Small intestine (tissue), 7 donors: ENCODE measurements at regions not wholly inside any gene's neighbourhood (a gene's known extent, or its start where the extent isn't known, plus 50 kb on each side); places are given as distances from the start of the nearest gene placed in this dataset.

Experiments used
- DNase-seq, 2 donors: peaks; one replicate each; pipeline versions ENCODE4 v3.0.0 to v3.0.0-alpha.2; 2013
- FAIRE-seq: peaks from 2 replicates; lab custom pipeline; 2012; peaks lifted over from hg19 to GRCh38; lab: Jason Lieb, UNC
- H3K27ac ChIP-seq, 3 donors: one replicate each; pipeline ENCODE4 v1.5.1; 2013; ENCODE audit warnings: low read length in 2 of 3, mild to moderate bottlenecking in 2 of 3, control low read depth in 1 of 3, inconsistent platforms in 1 of 3, low read depth in 1 of 3, moderate library complexity in 1 of 3
- H3K27me3 ChIP-seq, 3 donors: one replicate each; pipeline ENCODE4 v1.6.1; 2013; ENCODE audit warnings: low read length in 3 of 3, inconsistent platforms in 1 of 3; ENCODE audit not compliant: control insufficient read depth in 3 of 3, insufficient read depth in 3 of 3
- H3K36me3 ChIP-seq, 3 donors: one replicate each; pipeline ENCODE4 v1.6.1; 2013; ENCODE audit warnings: low read length in 3 of 3, inconsistent platforms in 1 of 3, low read depth in 1 of 3, mild to moderate bottlenecking in 1 of 3, moderate library complexity in 1 of 3; ENCODE audit not compliant: control insufficient read depth in 3 of 3, insufficient read depth in 2 of 3
- H3K4me1 ChIP-seq, 3 donors: one replicate each; pipeline ENCODE4 v1.6.1; 2013; ENCODE audit warnings: low read length in 2 of 3, inconsistent platforms in 1 of 3, low read depth in 1 of 3, mild to moderate bottlenecking in 1 of 3, moderate library complexity in 1 of 3; ENCODE audit not compliant: control insufficient read depth in 3 of 3, insufficient read depth in 2 of 3
- H3K4me3 ChIP-seq, 3 donors: one replicate each; pipeline ENCODE4 v1.5.1; 2013; ENCODE audit warnings: low read length in 3 of 3, control low read depth in 1 of 3, inconsistent platforms in 1 of 3, low read depth in 1 of 3, mild to moderate bottlenecking in 1 of 3, moderate library complexity in 1 of 3
- H3K9me3 ChIP-seq, 2 donors: one replicate each; pipeline ENCODE4 v1.6.1; 2013; ENCODE audit warnings: low read depth in 1 of 2, low read length in 1 of 2; ENCODE audit not compliant: control insufficient read depth in 2 of 2, insufficient read depth in 1 of 2
- WGBS, 3 donors: extraction: QIAGEN DNeasy Blood & Tissue Kit; methylation state at CpG; one replicate each; pipeline ENCODE4 v1.1.7; 2013; 5-methylcytosine and 5-hydroxymethylcytosine counted together
- donor health status: healthy with polysubstance abuse.
- donor health status: control.
- donor health status: control.
- donor health status: Bipolar disorder and iron deficiency.
- donor health status: healthy.

GRCh38 chr10:47225219-47225927 lies 74.6 kb upstream of the GDF10 start:
- WGBS, 3 donors = 64 to 75% (median 66%) methylated on average over 8 of the region's 8 CpGs
- no peak overlapping the region for H3K27ac ChIP-seq
- H3K9me3 ChIP-seq = no peaks in the 10 kb centered on the region
- no peak overlapping the region for H3K4me3 ChIP-seq
- FAIRE-seq = no peak
- DNase-seq = no peak
- H3K36me3 ChIP-seq = no peaks in the 10 kb centered on the region
- H3K4me1 ChIP-seq = no peaks in the 10 kb centered on the region
- peaks cover 0 to 3% (median 0%) of the 10 kb centered on the region in 3 donors for H3K27me3 ChIP-seq

GRCh38 chr10:47225928-47226645 lies 73.9 kb upstream of the GDF10 start:
- DNase-seq (no peak), FAIRE-seq (no peak)
- H3K27me3 ChIP-seq = peaks cover 0 to 3% (median 0%) of the 10 kb centered on the region in 3 donors
- 80 to 96% (median 90%) methylated on average over 8 of the region's 8 CpGs for WGBS, 3 donors
- H3K9me3 ChIP-seq = no peaks in the 10 kb centered on the region
- no peaks in the 10 kb centered on the region for H3K4me1 ChIP-seq
- no peaks in the 10 kb centered on the region for H3K36me3 ChIP-seq
- H3K27ac ChIP-seq = no peak overlapping the region
- H3K4me3 ChIP-seq = no peak overlapping the region

DNA sequence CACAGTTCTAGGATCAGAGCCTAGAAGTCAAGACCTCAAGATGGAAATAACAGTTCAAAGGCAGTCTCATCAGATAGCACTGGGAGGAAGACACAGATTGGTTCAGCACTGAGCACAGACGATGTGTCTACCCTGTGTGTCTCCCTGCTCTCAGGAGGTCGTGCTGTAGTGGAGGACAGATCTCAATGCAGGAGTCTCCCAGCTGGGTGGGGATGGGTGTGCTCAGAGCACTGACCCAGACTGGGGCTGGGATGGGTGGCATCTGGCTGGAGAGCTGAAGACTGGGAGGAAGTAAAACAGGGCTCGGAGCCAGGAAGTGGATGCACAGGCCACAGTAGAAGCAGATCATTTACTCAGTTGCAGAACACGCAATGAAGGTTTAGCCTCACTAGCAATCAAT lies 69.5 kb upstream of the GDF10 start:
- Histone ChIP-seq H3K36me3 (no peaks in the 10 kb centered on the region), H3K27ac (no peak overlapping the region), H3K4me1 (no peaks in the 10 kb centered on the region), H3K4me3 (no peak overlapping the region), H3K9me3 (no peaks in the 10 kb centered on the region), H3K27me3 (no peaks in the 10 kb centered on the region)
- DNase-seq (no peak), FAIRE-seq (no peak)
- WGBS, 3 donors = 61 to 68% (median 62%) methylated on average over 4 of the region's 4 CpGs

- H3K4me3 ChIP-seq = no peak overlapping the region
- H3K4me1 ChIP-seq = no peaks in the 10 kb centered on the region
- no peak overlapping the region for H3K27ac ChIP-seq
- DNase-seq (no peak), FAIRE-seq (no peak)
- H3K9me3 ChIP-seq = no peaks in the 10 kb centered on the region
- H3K36me3 ChIP-seq = no peaks in the 10 kb centered on the region
- H3K27me3 ChIP-seq = no peaks in the 10 kb centered on the region
Measured at GRCh38 chr10:47230957-47231356, 69.0 kb upstream of the GDF10 start.

- Histone ChIP-seq H3K27ac (no peak overlapping the region), H3K36me3 (no peaks in the 10 kb centered on the region), H3K4me3 (no peak overlapping the region), H3K9me3 (no peaks in the 10 kb centered on the region), H3K27me3 (no peaks in the 10 kb centered on the region), H3K4me1 (no peaks in the 10 kb centered on the region)
- DNase-seq (no peak), FAIRE-seq (no peak)
- WGBS, 3 donors = 73 to 84% (median 82%) methylated on average over 2 of the region's 2 CpGs
Measured at GRCh38 chr10:47231414-47231813, 68.6 kb upstream of the GDF10 start.

DNA sequence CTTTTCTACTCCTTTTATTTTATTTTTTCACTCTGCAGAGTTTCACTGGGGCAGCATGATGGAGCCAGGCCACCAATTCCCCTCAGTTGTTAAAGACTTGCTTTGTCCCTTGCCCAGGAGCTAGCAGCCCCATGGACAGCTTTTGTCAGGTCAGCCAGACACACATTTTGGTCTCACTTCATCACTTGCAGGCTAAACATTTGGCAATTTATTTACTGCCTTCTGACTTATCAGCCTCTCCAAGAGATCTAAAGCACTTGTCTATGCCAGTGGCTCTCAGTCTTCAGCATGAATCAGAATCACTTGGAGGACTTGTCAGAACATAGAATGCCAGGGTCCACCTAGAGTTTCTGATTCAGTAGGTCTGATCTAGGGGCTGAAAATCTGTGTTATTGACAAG lies 66.4 kb upstream of the GDF10 start:
- H3K9me3 ChIP-seq = no peaks in the 10 kb centered on the region
- DNase-seq (no peak), FAIRE-seq (no peak)

GRCh38 chr10:47235484-47235883 lies 64.5 kb upstream of the GDF10 start:
- Histone ChIP-seq H3K9me3 (no peaks in the 10 kb centered on the region), H3K36me3 (no peaks in the 10 kb centered on the region), H3K27me3 (no peaks in the 10 kb centered on the region), H3K27ac (no peak overlapping the region), H3K4me3 (no peak overlapping the region), H3K4me1 (no peaks in the 10 kb centered on the region)
- FAIRE-seq (no peak), DNase-seq (no peak)
- 35 to 53% (median 37%) methylated on average over 1 of the region's 1 CpG for WGBS, 3 donors

More for the DNA sequence above, 66.4 kb upstream of the GDF10 start:
- H3K27me3 ChIP-seq = no peaks in the 10 kb centered on the region
- H3K27ac ChIP-seq = no peak overlapping the region
- no peak overlapping the region for H3K4me3 ChIP-seq
- H3K36me3 ChIP-seq = no peaks in the 10 kb centered on the region
- no peaks in the 10 kb centered on the region for H3K4me1 ChIP-seq

DNA sequence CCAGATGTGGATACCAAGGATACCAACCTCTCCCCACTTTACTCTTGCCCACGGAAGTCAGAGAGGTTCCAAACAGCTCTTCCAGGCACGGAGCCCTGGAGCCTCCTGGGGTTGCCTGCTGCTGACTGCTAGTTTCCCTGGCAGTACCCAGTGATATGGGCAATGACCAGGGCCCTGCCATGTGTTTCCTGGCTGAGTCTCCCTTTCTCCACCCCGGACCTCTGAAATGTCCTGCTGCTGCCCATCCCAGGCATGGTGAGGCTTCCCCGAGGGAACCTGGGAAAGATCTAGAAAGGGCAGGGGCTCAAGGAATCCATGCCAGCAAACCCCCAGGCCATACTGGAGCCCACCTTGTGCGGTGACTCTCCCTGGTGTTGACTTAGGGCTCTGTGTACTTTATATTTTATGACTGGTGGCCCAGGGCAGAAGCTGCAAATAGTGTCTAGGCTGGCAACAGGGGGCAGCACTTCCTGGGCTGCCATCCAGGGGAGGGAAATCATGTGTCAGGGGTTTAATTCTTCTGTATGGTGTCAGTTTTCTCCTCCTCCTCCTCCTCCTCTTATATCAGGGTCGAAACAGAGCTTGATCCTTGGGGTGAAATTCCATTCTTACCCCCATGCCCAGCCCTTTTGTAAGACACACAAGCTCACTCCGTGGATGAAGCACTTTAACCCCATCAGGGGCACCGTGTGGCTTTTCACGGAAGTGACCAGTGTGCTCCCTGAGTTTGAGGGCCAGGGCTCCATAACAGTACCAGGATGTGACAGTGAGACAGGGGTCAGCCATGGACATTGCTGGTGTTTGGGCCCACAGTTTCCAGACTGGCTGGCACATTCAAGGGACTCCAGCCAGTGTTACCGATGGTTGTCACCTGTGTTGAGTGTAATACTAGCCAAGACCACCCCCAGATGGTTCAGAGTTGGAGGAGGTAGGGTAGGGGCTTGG lies 62.4 kb upstream of the GDF10 start:
- FAIRE-seq (no peak), DNase-seq (no peak)
- no peaks in the 10 kb centered on the region for H3K4me1 ChIP-seq
- H3K4me3 ChIP-seq = no peak overlapping the region
- no peaks in the 10 kb centered on the region for H3K9me3 ChIP-seq
- no peaks in the 10 kb centered on the region for H3K36me3 ChIP-seq
- H3K27me3 ChIP-seq = no peaks in the 10 kb centered on the region
- WGBS, 3 donors = 74 to 77% (median 75%) methylated on average over 10 of the region's 10 CpGs
- H3K27ac ChIP-seq = no peak overlapping the region
